GM13977 (cell line): ENCODE measurements at regions not wholly inside any gene's neighbourhood (a gene's known extent, or its start where the extent isn't known, plus 50 kb on each side); places are given as distances from the start of the nearest gene placed in this dataset.

Source experiments
- DNase-seq: peaks from one replicate; pipeline ENCODE4 v3.0.0; 2012; ENCODE audit warnings: low spot score
- CTCF ChIP-seq: IDR thresholded peaks from 2 replicates; pipeline ENCODE4 v1.5.1; 2012; ENCODE audit warnings: mild to moderate bottlenecking, control low read depth; ENCODE audit not compliant: insufficient read depth; ENCODE audit errors: extremely low read depth, missing control alignments
- in situ Hi-C: fragments of 300-500 bp; cut with MboI; formaldehyde crosslinking; loops from one replicate; pipeline ENCODE4 v1.12.0; 2022; ENCODE audit warnings: low sequenced_read_pairs, low pct_unique_long_range_greater_than_20kb, mixed read lengths, inconsistent platforms; ENCODE audit not compliant: unreplicated experiment

- in situ Hi-C loops, result no loop called here
- TF ChIP-seq CTCF, result no peak
- DNase-seq, result peak; percentile 29
These were observed 84.1 kb downstream of the FEM1C start for GRCh38 chr5:115460472-115460871.

- in situ Hi-C loops, result no loop called here
- DNase-seq, result no peak
- TF ChIP-seq CTCF, result no peak
These were observed 84.7 kb downstream of the FEM1C start for GRCh38 chr5:115459855-115460341.

GRCh38 chr5:115458416-115458815 is 86.2 kb downstream of the FEM1C start:
- no peak for DNase-seq
- TF ChIP-seq CTCF, result no peak
- in situ Hi-C loops, result no loop called here

DNA sequence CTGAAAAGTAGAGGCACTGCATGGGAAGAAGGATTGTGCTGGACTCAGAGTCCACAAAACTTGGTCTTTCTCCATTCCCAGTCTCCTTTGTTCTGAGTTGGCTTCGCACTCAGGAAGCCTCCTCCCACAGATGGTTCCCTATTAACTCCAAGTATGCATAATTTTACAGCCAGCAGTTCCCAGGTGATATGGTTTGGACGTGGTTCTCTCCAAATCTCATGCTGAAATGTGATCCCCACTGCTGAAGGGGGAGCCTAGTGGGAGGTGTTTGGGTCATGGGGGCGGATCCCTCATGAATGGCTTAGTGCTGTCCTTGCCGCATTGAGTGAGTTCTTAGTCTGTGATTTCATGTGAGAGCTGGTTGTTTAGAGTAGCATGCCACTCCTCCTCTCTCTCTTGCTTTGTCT is 86.6 kb downstream of the FEM1C start:
- TF ChIP-seq CTCF, result no peak
- DNase-seq, result no peak
- in situ Hi-C loops, result no loop called here

DNA sequence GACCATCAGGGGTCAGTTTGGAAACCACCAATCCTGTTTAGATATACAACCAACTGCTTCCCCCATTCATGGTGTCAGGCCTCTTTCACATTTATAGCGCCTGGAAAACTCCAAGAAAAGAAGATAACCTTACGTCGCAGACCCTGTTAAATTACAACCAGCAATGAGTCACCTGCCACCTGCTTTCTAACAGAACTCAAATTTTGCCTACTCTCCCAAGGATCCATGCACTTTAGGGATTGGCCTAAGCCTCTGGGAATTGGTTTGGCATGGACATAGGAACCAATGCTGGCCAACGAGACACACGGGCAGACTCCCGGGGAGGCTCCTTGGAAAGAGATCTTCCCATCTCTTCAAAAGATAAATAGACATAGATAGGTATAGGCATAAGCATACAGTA is 87.0 kb downstream of the FEM1C start:
- in situ Hi-C loops, result no loop called here
- no peak for DNase-seq
- no peak for TF ChIP-seq CTCF

DNA sequence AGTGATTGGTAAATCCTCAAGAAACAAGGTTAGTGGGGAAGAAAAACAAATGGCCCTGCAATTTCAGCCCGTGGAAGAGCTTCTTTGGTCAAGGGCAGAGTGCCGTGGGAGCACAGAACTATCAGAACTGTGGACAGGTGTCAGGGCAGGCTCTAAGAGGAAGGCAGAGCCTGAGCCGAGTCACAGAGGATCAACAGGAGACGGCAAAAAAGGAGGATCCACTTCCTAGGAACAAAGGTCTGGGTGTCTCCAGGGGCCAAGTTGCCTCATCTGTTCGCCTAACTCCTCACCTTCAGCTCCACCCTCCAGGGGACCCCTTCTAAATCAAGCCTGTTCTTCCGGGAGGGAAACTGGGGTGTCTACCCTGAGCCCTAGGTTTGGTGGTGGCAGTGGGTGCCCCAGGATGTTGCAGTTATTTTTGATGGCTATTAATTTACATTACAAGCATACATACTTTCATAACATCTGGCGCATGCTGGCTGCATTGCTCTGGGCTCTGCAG is 88.0 kb downstream of the FEM1C start:
- DNase-seq, result no peak
- in situ Hi-C loops, result no loop called here

More for the DNA sequence above, 88.0 kb downstream of the FEM1C start:
- TF ChIP-seq CTCF, result no peak
